ENCODE measurements at regions not wholly inside any gene's neighbourhood (a gene's known extent, or its start where the extent isn't known, plus 50 kb on each side); places are given as distances from the start of the nearest gene placed in this dataset.

GRCh38 chr5:163352531-163352930 lies 84.9 kb upstream of the CCNG1 start:
- TF ChIP-seq CTCF (IDR thresholded peaks at IDR 0.05; ENCODE audit: poor library complexity), result no peak
- TF ChIP-seq EZH2 (IDR thresholded peaks at IDR 0.05; ENCODE audit: borderline replicate concordance), result no peak
- TF ChIP-seq EZH2phosphoT487 (IDR thresholded peaks at IDR 0.05; ENCODE audit: low read depth, severe bottlenecking, unreplicated experiment), result no peak
